CD14-positive monocyte (primary cell): ENCODE measurements at regions not wholly inside any gene's neighbourhood (a gene's known extent, or its start where the extent isn't known, plus 50 kb on each side); places are given as distances from the start of the nearest gene placed in this dataset.

Source experiments
- DNase-seq, 3 donors: peaks; one replicate each; pipeline ENCODE4 v3.0.0-alpha.2; 2011 to 2022
- H2AFZ ChIP-seq: 2 replicates; pipeline ENCODE4 v1.6.0; 2012; ENCODE audit warnings: mild to moderate bottlenecking, low read depth, low read length, inconsistent platforms; ENCODE audit not compliant: insufficient read depth, poor library complexity, severe bottlenecking
- H3K27ac ChIP-seq, 2 donors: 1 replicate in 1 of 2; 2 replicates in 1 of 2; pipeline ENCODE4 v1.5.1; 2012 to 2013; ENCODE audit warnings: low read length in 2 of 2, control low read depth in 1 of 2, inconsistent platforms in 1 of 2, low read depth in 1 of 2, mild to moderate bottlenecking in 1 of 2
- H3K27me3 ChIP-seq, 2 donors: one replicate each; pipeline versions ENCODE4 v1.6.0 to v1.6.1; 2011 to 2013; ENCODE audit warnings: low read length in 2 of 2; ENCODE audit not compliant: control insufficient read depth in 2 of 2, insufficient read depth in 2 of 2
- H3K36me3 ChIP-seq, 2 donors: replicated peaks in 1 of 2; 1 replicate in 1 of 2; 2 replicates in 1 of 2; pipeline versions ENCODE4 v1.5.1 to v1.6.1; 2012 to 2013; ENCODE audit warnings: low read length in 2 of 2, control low read depth in 1 of 2, inconsistent platforms in 1 of 2, mild to moderate bottlenecking in 1 of 2; ENCODE audit not compliant: insufficient read depth in 2 of 2, control insufficient read depth in 1 of 2
- H3K4me1 ChIP-seq, 2 donors: 1 replicate in 1 of 2; 2 replicates in 1 of 2; pipeline versions ENCODE4 v1.5.1 to v1.6.1; 2012 to 2013; ENCODE audit warnings: low read length in 2 of 2, control low read depth in 1 of 2, inconsistent platforms in 1 of 2, mild to moderate bottlenecking in 1 of 2, moderate library complexity in 1 of 2; ENCODE audit not compliant: insufficient read depth in 2 of 2, control insufficient read depth in 1 of 2
- H3K4me2 ChIP-seq: replicated peaks from 2 replicates; pipeline ENCODE3; 2012; ENCODE audit warnings: low read length, moderate library complexity, mild to moderate bottlenecking; ENCODE audit not compliant: poor library complexity, severe bottlenecking; ENCODE audit errors: extremely low read depth
- H3K4me3 ChIP-seq, 3 experiments: fragments of 200-600 bp in 1 of 3; sonication (generic) in 1 of 3; replicated peaks in 1 of 3; 1 replicate in 2 of 3; 2 replicates in 1 of 3; pipeline ENCODE4 v1.5.1; 2011 to 2013; ENCODE audit warnings: low read length in 3 of 3, mild to moderate bottlenecking in 3 of 3, control low read depth in 2 of 3, low read depth in 2 of 3, inconsistent platforms in 1 of 3, moderate library complexity in 1 of 3
- H3K79me2 ChIP-seq: 2 replicates; pipeline ENCODE4 v1.6.0; 2012; ENCODE audit warnings: mild to moderate bottlenecking, control low read depth, inconsistent platforms, low read length, moderate library complexity; ENCODE audit not compliant: insufficient read depth
- H3K9ac ChIP-seq: 2 replicates; pipeline ENCODE4 v1.6.0; 2017; ENCODE audit warnings: low read length, mild to moderate bottlenecking; ENCODE audit not compliant: insufficient read depth, poor library complexity, severe bottlenecking
- H3K9me3 ChIP-seq, 2 donors: replicated peaks in 1 of 2; 1 replicate in 1 of 2; 2 replicates in 1 of 2; pipeline versions ENCODE4 v1.5.1 to v1.6.1; 2012 to 2013; ENCODE audit warnings: low read length in 2 of 2, control low read depth in 1 of 2; ENCODE audit not compliant: control insufficient read depth in 1 of 2, insufficient read depth in 1 of 2
- H4K20me1 ChIP-seq: 2 replicates; pipeline ENCODE4 v1.6.0; 2012; ENCODE audit warnings: mild to moderate bottlenecking, low read length, control low read depth, moderate library complexity; ENCODE audit not compliant: insufficient read depth
- H3K27ac Mint-ChIP-seq, 7 donors: one replicate each; pipeline ENCODE4 v1.8.0; 2020; ENCODE audit warnings: mild to moderate bottlenecking in 7 of 7, mixed read lengths in 7 of 7, moderate library complexity in 6 of 7, inconsistent platforms in 2 of 7
- H3K27me3 Mint-ChIP-seq, 3 donors: one replicate each; pipeline ENCODE4 v1.8.0; 2021 to 2022; ENCODE audit warnings: low read depth in 3 of 3, mild to moderate bottlenecking in 3 of 3, mixed read lengths in 3 of 3, moderate library complexity in 3 of 3, inconsistent platforms in 1 of 3
- H3K36me3 Mint-ChIP-seq, 2 donors: one replicate each; pipeline ENCODE4 v1.8.0; 2020; ENCODE audit warnings: mixed read lengths in 2 of 2, inconsistent platforms in 1 of 2, mild to moderate bottlenecking in 1 of 2
- H3K4me1 Mint-ChIP-seq: one replicate; pipeline ENCODE4 v1.8.0; 2020; ENCODE audit warnings: mild to moderate bottlenecking, mixed read lengths
- H3K4me3 Mint-ChIP-seq, 2 donors: one replicate each; pipeline ENCODE4 v1.8.0; 2020; ENCODE audit warnings: mild to moderate bottlenecking in 2 of 2, mixed read lengths in 2 of 2, moderate library complexity in 1 of 2
- H3K9me3 Mint-ChIP-seq, 7 donors: one replicate each; pipeline ENCODE4 v1.8.0; 2020 to 2022; ENCODE audit warnings: mixed read lengths in 7 of 7, mild to moderate bottlenecking in 6 of 7, moderate library complexity in 6 of 7, inconsistent platforms in 2 of 7
- CTCF ChIP-seq: fragments of 200-600 bp; IDR thresholded peaks from one replicate; pipeline ENCODE4 v1.8.0; 2022; ENCODE audit warnings: antibody characterized with exemption, mild to moderate bottlenecking
- intact Hi-C, 2 donors: fragments of 100-400 bp; cut with micrococcal nuclease; formaldehyde crosslinking; loops; one replicate each; pipeline versions ENCODE4 v1.15.0 to v1.15.1; 2023

GRCh38 chrX:44432641-44433040 lies 89.2 kb upstream of the EFHC2 start:
- H3K27ac ChIP-seq, result no peak overlapping the region
- TF ChIP-seq CTCF, result no peak
- DNase-seq, result peak in 1 of 3 donors; percentile 1
- H3K36me3 ChIP-seq, result no peaks in the 10 kb centered on the region
- no peaks in the 10 kb centered on the region for H4K20me1 ChIP-seq
- Mint-ChIP-seq H3K27me3 (peaks cover 0 to 15% (median 2%) of the 10 kb centered on the region in 3 donors), H3K9me3 (peaks cover 0 to 7% (median 4%) of the 10 kb centered on the region in 7 donors), H3K4me3 (no peak overlapping the region), H3K4me1 (peaks cover 3% of the 10 kb centered on the region), H3K27ac (no peak overlapping the region), H3K36me3 (no peaks in the 10 kb centered on the region)
- no peaks in the 10 kb centered on the region for H3K27me3 ChIP-seq
- H3K9me3 ChIP-seq, result no peaks in the 10 kb centered on the region
- no peak overlapping the region for H3K4me3 ChIP-seq
- H3K4me2 ChIP-seq, result no peak overlapping the region
- H2AFZ ChIP-seq, result no peak overlapping the region
- H3K79me2 ChIP-seq, result no peaks in the 10 kb centered on the region
- H3K9ac ChIP-seq, result no peak overlapping the region
- intact Hi-C loops, result no loop called here
- no peaks in the 10 kb centered on the region for H3K4me1 ChIP-seq

GRCh38 chrX:44431194-44431593 lies 87.7 kb upstream of the EFHC2 start:
- DNase-seq, result no peak
- H3K27ac ChIP-seq, result no peak overlapping the region
- H3K9ac ChIP-seq, result no peak overlapping the region
- Mint-ChIP-seq H3K27ac (peak overlapping the region in 2 of 7 donors; percentile 19 to 27), H3K27me3 (peaks cover 0 to 15% (median 2%) of the 10 kb centered on the region in 3 donors), H3K4me1 (peaks cover 3% of the 10 kb centered on the region), H3K36me3 (no peaks in the 10 kb centered on the region), H3K9me3 (peaks cover 0 to 7% (median 0%) of the 10 kb centered on the region in 7 donors), H3K4me3 (no peak overlapping the region)
- no peaks in the 10 kb centered on the region for H3K27me3 ChIP-seq
- no peaks in the 10 kb centered on the region for H3K9me3 ChIP-seq
- H3K4me1 ChIP-seq, result no peaks in the 10 kb centered on the region
- intact Hi-C loops, result no loop called here
- H3K36me3 ChIP-seq, result no peaks in the 10 kb centered on the region
- H3K4me3 ChIP-seq, result no peak overlapping the region
- H3K4me2 ChIP-seq, result no peak overlapping the region
- TF ChIP-seq CTCF, result no peak
- no peak overlapping the region for H2AFZ ChIP-seq
- no peaks in the 10 kb centered on the region for H4K20me1 ChIP-seq
- no peaks in the 10 kb centered on the region for H3K79me2 ChIP-seq
